ENCODE measurements at regions not wholly inside any gene's neighbourhood (a gene's known extent, or its start where the extent isn't known, plus 50 kb on each side); places are given as distances from the start of the nearest gene placed in this dataset.

DNA sequence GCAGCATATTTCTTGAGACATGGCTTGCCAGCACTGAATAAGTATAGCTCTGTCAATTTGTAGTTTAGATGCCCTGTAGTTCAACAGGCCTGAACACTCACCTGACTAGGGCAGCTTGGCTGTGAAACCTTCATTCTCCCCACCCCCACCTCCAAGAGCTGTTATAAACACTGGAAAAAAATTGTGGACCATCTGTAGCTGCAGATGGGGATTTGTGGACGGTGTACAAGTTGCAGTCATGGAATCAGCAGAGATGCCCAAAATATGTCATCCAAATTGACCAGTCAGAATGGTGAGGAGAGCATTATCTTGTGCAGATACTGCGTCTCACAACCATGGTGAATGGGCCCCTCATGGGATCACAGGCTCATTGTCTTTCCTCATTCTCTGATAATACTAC is 76.2 kb upstream of the PAQR3 start:
- TF ChIP-seq, protein P1, sequence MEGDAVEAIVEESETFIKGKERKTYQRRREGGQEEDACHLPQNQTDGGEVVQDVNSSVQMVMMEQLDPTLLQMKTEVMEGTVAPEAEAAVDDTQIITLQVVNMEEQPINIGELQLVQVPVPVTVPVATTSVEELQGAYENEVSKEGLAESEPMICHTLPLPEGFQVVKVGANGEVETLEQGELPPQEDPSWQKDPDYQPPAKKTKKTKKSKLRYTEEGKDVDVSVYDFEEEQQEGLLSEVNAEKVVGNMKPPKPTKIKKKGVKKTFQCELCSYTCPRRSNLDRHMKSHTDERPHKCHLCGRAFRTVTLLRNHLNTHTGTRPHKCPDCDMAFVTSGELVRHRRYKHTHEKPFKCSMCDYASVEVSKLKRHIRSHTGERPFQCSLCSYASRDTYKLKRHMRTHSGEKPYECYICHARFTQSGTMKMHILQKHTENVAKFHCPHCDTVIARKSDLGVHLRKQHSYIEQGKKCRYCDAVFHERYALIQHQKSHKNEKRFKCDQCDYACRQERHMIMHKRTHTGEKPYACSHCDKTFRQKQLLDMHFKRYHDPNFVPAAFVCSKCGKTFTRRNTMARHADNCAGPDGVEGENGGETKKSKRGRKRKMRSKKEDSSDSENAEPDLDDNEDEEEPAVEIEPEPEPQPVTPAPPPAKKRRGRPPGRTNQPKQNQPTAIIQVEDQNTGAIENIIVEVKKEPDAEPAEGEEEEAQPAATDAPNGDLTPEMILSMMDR (IDR thresholded peaks at IDR 0.05; ENCODE audit: insufficient read depth, low read length), result no peak
- no peak for TF ChIP-seq GABPA (IDR thresholded peaks at IDR 0.05; ENCODE audit: low read depth)
- TF ChIP-seq POLR2AphosphoS5 (IDR thresholded peaks at IDR 0.05; ENCODE audit: low read depth), result no peak
- no peak for TF ChIP-seq REST (IDR thresholded peaks at IDR 0.05; ENCODE audit: insufficient replicate concordance, low read depth)

Measured in HL-60 (cell line).